HG02588 (cell line): ENCODE measurements at regions not wholly inside any gene's neighbourhood (a gene's known extent, or its start where the extent isn't known, plus 50 kb on each side); places are given as distances from the start of the nearest gene placed in this dataset.

Experiments used
- ATAC-seq: cut with Tn5 transposase; IDR thresholded peaks from one replicate; pipeline ENCODE4 v1.9.1; 2021; ENCODE audit warnings: mild to moderate bottlenecking, moderate library complexity; ENCODE audit not compliant: unreplicated experiment

DNA sequence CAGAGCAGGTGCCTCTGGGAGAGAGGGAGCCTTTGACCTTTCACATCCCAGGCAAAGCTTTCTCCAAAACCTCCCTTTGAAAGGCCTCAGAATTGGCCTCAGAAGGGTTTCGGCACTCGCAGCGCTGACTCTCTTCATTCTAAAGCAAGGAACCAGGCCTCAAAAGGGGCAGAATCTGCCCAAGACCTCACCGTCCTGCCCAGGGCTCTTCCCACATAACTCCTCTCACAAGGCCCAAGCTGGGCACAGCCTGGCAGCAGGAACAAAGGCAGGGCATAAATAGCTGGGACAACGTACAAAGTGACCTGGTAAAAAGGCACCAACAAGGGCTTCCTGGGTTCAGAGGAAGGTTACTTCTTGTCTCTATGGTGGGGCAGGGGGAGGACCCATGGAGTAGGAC lies 166.3 kb upstream of the FSTL4 start:
- no peak for ATAC-seq

DNA sequence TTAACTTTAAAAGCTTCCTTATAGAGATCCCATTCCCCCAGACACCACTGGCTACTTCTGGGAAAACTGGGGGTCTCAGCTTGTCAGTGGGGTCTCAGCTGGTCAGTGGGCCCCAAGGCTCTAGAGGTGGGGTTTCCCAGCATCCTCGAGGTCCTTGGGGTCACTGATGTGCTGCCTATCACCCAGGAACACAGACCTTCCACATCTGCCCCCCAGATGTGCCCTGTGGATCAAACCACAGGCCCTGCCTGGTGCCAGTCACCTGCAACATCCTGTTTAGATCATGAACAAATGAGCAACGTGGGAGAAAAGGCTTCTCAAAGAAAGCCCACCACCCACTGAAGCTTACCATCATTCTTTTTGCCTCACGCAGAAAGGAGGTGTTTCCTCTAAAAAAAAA lies 165.6 kb upstream of the FSTL4 start:
- ATAC-seq = no peak

DNA sequence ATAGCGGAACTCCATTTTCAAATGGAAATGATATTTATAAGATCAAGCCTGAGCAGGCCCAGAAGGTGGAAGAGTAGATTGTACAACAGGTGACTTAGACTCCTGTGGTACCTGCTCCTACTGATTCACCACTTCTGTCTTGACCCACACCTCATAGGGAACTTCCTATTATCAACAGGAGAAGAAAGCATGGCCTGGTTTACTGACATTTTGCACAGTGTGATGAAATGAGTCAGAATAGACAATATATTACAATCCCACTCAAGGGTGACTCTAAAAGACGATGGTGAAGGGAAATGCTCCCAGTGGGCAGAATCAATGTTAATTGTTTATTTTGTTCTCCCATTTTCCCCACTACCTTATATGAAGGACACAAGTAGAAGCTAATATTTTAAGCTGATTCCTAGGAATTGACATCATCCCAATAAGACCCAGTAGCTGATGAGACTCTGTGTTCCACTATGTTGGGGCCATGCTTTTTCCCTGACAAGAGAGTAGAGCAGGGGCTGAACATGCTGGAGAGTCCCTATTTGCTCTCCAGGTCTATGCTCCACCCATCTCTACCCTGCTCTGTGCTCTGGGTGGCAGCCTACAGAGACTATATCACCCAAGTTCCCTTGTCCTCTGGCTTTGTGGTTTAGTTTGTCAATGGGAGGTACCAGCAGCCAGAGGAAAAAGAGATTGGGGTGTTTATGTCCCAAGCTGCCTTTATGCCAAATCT lies 163.4 kb upstream of the FSTL4 start:
- ATAC-seq = no peak

DNA sequence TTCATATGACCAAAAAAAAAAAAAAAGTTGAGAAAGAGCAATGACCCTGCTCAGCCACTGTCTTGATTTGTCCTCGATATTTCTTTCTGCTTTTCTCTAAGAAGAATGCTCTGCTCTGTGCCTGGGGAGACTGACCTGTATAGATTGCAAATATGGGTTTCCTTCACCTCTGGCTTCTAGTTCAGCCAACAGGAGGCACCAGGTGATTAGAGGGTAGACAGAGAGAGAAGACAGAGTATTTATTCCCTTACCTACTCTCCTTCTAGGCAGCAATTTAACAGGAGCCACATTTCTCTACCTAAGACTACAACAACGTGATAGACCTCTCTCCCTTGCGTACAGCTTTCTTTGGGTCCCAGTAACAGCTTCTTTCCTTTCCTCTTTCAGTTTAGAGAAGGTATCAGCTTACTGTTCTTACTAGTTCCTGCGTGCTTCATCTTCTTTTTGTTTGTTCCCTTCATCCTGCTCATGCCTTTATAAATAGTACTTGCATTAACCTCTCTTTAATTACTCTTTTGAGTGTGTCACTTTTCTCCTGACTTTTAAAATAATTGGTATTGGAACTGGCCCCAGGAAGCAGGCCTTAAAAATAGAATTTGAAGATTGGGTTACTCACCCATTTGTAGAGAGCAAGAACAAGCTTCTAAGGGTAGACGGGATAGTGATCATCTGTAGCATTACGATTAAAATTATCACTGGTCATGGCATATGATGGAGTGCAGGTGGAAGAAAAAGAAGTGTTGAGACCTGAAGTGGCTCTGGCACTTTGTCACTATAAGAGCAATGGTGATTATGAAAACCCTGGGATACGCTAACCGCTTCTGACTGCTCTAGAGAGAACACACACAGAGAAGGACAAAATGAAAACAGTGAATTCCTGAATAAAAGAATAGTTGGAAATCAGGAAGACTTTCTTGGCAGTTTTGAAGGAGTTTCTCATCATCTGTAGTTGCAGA lies 161.2 kb upstream of the FSTL4 start:
- no peak for ATAC-seq

DNA sequence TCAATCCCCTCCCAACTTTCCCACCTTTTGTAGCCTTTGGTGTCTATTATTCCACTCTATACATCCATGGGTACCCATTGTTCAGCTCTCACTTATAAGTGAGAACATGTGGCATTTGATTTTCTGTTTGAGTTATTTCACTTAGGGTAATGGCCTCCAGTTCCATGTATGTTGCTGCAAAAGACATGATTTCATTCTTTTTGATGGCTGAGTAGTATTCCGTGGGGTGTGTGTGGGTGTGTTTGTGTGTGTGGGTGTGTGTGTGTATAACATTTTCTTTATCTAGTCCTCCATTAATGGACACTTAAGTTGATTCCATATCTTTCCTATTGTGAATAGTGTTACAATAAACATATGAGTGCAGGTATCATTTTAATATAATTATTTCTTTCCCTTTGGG lies 157.5 kb upstream of the FSTL4 start:
- no peak for ATAC-seq

DNA sequence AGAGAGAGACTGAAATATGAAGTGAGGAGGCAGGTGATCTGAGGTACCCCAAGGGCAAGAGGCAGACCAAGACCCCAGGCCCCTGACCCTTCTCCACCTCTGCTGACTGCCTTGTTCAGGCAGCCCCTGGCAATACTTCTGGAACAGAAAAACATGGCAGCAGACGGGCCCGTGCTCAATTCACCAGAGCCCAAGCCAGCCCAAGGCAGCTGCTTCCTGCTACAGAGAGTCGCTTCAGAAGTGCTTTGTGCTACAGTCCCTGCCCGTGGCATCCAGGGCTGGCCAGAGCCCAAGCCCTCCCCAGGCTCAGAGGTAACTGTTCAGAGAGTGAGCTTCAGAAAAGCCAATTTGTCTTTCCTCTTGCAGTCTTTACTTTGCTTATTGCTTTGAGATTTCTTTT lies 151.4 kb upstream of the FSTL4 start:
- ATAC-seq = no peak

DNA sequence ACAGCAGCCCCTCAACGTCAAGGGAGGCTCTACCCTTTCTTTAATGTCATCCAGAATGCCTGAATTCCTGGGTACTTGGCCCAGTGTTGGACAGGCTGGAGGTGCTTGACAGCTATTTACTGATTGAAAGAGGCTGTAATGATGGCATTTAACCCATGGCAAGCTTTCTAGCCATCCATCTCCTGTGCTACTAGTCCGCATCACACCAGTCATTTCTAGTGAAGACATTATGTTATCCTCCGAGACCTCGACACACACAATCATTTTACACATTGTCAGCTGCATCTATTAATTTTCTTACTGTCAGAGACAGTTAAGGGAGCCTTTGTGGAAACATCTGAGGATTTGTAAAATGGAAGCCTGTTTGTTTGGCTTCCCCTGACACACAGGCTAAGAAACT lies 149.3 kb upstream of the FSTL4 start:
- ATAC-seq = no peak

DNA sequence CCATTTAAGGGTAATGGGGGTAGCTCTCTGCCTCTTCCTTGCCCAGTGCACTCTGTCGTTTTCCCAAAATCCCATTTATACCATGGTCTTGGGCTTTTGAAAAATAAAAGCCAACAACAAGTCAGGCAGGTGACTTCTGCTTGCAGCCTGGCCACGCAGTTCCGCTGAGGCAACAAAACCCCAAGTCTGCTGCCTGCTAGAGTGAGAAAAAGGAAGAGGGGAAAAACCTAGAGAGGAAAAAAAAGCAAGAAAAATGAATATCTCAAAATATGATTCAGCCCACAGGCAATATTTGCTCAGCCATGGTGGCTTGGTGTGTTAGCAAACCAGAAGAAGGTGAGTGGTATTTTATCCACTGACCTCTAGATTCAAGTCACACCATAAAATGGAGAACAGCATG lies 148.2 kb upstream of the FSTL4 start:
- no peak for ATAC-seq

DNA sequence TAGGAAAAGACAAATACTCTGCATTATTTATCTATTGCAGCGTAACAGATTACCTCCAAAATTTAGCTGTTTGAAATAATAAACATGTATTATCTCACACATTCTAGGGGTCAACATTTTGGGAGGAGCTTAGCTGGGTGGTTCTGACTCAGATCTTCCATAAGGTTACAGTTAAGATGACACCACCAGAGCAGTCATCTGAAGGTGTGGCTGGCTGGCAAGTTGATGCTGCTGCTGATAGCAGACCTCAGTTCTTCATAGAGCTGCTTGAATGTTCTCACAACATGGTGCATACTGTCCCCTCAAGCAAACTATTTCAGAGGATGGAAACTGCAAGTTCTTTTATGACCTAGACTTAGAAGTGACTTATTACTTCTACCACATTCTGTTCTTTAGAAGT lies 146.3 kb upstream of the FSTL4 start:
- ATAC-seq = no peak

DNA sequence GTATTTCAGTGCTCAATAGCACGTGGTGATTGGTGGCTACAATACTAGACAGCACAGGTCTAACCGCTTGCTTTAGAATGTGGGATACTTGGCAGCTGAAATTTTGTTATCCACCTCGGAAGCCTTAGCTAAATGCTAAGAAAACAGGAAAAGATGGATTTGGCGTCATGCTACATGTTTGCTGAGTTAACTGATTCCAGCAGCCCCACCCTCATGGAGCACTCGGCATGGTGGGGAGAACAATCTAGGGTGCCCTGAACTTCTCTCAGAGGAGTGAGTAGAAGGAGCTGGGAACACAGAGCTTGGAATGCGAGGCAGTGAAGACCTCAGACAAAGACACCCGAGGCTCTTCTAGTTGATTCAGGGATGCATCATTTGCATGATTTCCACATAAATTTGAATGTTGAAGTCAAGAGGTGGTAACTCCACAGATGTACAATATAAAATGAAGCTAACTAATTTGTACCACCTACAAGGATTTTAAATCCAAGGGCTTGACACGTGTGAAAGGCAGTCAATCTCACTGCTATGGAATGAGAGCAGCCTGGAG lies 145.1 kb upstream of the FSTL4 start:
- no peak for ATAC-seq

DNA sequence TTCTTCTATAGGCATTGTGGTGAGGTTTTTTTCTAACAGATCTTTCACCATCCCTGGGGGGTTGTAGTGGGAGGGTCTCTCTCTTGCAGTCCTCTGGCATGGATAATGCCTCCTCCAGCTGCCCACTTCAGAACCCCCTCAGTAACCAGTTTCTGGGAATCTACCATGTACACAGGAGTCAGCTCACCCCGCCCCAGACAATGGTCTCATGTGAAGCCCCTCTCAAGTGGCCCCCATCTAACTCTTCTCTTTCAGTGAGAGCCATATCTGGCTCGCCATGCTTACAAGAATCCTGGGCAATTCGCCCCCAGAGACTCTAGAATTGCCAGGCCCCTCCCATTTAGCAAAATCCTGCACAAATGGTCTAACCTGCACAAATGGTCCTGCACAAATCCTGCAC lies 144.4 kb upstream of the FSTL4 start:
- ATAC-seq = no peak

DNA sequence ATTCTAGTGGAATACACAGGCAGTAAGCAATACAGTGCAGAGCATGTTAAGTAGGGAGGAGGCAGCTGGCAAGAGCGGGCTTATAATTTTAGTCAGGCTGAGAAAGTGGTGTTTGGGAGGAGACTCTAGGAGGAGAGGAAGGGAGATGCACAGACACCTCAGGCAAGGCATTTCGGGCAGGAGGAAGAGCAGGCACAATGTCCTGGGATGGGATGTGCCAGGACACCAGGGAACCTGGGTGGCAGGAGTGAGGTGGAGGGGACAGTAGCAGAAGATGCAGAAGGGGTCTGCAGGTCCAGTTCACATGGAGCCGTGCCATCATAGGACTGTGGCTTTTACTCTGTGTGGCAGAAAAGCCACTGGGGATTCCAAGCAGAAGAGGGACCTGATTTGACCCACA lies 143.7 kb upstream of the FSTL4 start:
- ATAC-seq = no peak

DNA sequence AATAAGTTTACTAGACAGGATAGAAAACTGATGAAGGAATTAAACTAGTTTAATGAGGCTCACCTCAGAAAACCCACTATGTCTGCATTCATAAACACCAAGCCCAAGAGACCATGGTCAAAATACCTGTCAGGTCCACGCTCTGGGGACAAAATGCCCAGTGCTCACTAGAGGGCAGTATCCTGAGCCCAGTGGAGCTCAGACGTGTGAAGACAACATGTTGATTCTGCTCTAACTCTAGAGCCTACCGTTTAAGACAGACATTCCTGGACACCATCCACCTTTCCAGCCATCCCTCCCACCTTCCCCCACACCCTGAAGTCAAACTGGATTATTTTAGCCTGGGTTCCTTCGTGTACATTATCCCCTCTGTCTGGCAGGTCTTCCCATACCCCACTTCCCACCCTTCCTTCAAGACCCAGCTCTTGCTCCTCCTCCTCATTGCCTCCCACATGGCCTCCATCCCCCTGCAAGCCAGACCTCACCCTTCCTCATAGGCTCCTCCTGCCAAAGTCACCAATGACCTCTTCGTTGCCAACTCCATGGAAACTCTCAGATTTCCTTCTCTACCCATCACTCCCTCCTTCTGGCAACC lies 142.3 kb upstream of the FSTL4 start:
- no peak for ATAC-seq

DNA sequence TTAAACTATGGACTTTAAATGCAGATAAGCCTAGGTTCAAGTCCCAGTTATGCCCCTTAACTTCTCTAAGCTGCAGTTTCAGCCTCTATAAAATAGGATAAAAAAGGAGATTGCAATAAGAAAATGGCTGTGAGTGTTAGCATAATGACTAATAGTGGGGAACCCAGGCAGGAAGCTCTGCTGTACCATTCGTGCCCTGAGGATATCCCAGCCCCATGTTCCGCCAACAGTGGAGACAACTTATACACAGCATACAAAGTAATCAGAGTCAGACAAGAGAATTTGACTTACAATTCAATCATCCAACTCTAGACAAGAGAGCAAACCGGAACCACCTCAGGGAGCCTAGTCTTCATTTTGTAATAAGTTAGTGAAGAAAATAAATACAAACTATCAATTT lies 141.5 kb upstream of the FSTL4 start:
- ATAC-seq = no peak

DNA sequence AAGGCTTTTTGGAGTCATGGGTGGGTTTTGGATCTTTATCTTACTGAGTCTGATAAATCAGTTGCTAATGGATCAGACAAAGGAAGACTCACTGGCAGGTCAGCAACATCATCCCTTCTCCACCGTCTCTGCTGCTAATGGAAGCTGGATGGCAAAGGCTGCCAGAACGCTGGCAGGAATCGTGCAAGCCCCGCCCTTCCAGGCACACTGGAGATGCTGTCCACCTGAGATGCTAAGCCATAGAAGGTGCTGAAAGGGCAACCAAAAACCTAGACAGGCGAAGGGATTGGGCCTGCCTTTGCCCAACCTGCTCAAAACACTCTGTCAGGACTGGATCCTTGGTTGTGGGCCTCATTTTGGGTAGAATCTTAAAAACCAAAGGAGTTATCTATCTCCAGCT lies 139.5 kb upstream of the FSTL4 start:
- ATAC-seq = no peak

DNA sequence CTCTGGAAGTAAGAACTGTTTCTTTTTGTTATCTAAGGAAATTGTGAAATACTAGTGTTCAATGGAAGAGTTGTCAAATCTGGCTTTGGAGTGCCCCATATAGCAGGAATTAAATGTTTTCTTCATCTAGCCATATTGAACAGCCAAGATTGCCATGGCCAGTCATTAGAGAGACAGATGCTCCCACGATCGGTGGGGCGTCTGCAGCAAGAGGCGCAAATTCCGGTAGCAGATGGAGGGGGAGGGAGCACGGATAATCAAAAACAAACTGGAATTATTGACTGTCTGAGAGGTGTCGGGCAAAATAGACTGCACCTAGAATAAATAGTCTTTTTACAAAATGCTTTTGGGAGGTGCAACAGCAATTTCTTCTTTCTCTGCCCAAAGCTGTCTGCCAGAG lies 139.1 kb upstream of the FSTL4 start:
- no peak for ATAC-seq

DNA sequence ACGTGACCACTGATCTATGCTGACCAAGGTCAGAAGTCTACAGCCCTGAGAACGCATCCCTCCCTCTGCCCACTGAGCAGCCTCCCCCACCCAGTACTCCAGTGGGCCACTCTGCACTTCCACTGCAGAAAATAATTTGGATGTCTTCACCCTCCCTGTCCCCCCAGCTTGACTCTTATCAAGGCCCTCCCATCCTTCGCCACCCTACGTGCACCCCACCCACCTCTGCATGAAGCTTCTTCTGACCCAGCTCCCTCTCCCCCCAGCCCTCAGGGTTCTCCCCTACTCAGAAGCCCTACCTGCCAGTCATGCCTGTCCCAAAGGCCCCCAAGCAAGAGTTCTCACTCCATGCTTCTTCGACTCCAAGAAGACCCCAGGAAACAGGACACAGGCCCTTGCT lies 138.5 kb upstream of the FSTL4 start:
- no peak for ATAC-seq

DNA sequence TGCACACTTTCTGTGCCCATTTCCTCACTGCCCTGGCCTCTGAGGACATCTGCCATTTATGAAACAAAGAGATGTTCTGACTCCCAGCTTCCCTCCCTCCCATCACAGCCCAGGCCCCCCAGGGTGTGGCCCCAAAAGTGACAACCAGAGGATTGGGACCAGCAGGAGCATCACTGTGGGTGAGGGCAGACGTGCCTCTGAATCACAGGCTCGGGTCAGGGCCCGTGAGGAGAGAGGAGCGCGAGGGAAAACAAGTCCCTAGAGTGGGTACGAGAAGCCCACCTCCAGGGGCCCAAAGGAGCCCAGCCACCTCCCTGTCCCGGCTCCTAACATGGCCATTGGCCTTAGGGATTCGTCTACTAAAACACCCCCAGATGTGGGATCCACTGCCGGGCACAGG lies 138.0 kb upstream of the FSTL4 start:
- ATAC-seq = no peak

DNA sequence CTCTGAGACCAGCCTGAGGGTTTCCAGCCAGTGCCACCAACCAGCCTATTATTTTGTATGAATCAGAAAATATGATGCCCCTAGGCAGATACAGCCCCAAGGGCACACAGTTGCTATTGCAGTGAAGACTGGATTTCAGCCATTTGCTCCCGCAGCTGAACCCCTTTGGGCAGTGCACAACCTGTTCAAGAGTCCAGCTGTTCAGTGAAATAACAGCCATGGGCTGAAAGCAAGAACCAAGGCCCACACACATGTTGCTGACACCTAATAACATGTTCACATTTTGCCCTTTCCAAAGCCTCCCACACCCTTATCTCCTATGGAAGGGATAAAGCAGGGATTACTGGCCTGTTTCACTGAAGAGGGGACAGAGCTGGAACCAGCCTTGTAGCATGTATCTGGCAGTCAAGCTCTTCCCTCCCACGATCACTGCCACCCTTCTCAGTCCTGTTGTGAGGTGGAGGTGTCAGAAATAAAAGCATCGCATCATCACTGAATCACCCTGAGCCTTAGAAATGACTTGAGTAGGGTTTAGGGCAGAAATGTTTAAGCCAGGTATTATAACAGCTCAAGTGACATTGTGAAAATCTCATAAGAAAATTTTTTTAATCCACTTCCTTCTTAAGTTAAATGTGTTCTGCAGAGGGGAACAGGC lies 137.1 kb upstream of the FSTL4 start:
- ATAC-seq = no peak

DNA sequence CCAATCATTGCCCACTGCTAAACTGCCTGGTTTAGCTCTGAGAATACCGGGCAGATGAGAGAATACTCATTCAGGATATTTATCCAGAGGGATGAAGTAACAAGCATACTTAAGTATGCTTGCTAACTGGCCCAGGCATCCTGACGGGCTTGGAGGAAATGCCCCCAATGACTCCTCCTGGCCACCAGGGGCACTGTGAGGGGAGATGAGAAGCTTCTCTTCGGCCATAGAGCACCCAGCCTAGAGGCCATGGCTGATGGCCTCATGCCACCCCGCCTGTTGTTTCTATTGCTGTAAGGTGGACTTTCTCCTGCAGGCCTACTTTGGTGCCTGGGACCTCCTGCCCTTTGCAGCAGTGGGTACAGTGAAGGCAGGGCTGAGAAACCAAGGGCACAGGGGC lies 134.5 kb upstream of the FSTL4 start:
- ATAC-seq = no peak

DNA sequence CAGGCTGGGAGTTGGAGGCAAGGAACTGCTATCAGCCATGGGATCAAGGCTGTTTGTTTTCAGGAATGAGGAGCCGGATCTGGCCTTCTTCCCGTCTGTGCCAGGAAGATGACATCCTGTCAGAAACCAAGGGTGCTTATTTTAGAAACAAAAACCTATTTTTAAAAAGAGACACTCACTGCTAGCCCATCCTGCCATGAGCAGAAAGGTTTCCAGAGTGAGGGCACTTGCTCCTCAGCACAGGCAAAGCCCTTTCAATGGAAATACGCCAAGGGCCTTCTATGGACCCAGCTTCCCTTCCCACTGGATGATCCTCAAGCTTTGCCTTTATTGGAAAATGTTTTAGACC lies 132.6 kb upstream of the FSTL4 start:
- no peak for ATAC-seq
